HG02885 (cell line): ENCODE measurements at regions not wholly inside any gene's neighbourhood (a gene's known extent, or its start where the extent isn't known, plus 50 kb on each side); places are given as distances from the start of the nearest gene placed in this dataset.

ENCODE experiments used
- ATAC-seq: cut with Tn5 transposase; IDR thresholded peaks from one replicate; pipeline ENCODE4 v1.9.1; 2021; ENCODE audit warnings: mild to moderate bottlenecking; ENCODE audit not compliant: unreplicated experiment, poor library complexity

DNA sequence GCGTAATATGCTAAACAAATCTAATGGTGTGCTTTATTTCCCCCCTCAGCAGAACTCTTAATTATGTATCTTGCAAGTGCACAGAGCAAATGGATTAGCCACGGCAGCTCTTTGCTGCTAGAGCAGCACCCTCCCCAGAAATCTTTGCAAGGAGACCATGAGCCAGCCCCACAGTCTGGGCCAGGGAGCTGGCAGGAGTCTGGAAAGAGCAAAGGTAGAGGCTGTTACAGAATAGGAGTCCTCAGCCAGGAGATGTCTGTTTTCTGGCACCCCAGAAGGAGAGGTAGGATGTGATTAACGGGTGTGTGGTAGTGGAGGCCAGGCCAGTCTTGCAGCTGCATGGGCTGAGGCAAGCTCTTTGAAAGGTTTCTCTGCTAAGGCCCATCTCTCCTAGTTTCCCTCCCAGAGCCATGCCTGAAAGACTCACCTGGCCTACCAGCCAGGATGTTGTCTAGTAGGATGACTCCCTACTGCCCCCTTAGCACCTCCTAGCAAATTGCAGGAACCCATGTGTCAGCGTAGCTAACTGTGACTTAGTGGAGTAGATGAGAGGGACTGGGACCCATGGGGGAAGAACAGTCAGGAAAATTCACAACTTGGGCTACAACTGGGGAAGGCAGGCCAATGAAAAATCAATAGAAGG lies 557.2 kb downstream of the BUD13 start:
- ATAC-seq, result no peak

DNA sequence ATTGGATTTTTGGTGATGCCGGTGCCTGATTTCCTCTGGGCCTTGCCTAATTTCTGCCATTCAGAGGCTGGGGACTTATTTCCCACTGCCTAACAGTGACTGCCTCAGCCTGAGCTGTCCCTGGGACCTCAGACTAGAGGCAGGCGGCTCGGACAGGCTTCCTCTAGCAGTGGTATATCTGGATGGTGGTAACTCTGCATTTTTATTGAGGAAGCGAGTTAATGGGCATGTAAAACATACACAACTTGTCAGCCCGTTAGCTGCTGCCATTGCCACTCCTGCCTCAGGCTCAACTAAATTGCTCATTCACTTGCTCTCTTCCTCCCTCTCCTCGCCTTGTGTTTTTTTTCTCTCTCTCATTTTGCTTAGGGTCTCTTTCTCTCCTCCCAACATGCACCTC lies 561.6 kb downstream of the BUD13 start:
- no peak for ATAC-seq

DNA sequence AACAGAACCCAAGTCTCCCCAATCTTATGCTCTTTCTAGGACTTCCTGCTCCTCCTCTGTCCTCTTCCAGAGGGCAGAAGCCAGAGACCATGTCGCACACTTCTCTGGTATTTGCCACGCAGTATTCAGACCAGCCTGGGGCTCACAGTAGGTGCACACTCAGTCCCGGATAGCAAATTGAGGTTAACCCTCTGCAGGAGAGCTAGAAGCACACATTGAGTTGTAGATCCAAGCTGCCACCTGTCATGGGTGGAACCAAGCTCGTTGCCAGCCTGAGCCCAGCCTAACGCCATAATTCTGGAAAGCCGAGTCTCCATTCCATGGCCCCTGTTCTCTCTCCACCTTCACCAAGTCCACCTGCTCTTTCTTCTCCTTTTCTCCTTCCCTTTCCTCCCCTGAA lies 562.1 kb downstream of the BUD13 start:
- no peak for ATAC-seq

DNA sequence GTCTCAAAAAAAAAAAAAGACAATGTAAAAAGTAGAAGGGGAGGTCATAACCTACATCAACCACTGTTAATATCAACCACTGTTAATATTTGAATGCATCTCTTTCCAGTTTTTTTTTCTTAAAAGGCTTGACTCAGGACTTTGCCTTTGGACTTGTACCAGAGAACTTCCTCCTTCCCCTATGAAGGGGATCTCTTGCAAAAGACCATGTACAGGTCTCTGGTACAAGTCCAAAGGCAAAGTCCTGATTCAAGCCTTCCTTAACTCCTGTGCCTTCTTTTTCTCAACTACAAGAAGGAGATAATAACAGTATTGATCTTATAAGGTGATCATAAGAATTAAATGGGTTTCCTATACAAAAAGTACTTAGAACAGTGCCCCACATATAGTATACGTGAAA lies 563.5 kb downstream of the BUD13 start:
- no peak for ATAC-seq

DNA sequence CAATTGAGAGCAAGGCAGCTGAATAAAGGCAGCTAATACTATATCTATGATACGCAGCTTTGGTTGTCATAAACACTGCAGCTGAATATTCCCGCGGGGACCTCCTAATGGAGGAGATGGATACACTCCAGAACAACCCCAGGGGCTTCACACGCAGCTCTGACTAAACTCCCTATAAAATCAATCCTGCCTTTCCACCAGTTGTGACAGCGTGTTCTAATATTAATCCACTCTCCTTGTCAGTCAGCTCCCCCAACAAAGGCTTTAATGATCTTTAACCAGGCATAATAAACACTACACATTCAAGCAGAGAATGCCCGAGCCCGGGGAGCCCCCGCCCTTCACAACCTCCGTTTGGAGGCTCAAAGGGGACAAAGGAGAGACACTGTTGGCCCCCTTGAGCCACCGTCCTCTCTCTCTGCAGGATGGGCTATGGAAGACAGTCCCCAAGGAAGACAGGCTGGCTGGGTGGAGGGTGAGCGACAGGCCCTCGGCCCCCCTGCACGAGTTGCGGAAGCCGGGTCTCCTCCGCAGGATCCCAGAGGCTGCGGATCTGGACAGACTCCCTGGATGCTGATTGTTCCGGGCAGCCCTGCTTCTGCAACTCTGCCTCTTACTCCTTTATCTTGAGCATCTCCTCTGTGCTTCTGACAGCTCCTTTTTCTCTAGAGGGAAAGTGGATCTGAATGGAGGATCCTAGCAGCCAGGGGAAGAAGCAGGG lies 565.2 kb downstream of the BUD13 start:
- no peak for ATAC-seq

DNA sequence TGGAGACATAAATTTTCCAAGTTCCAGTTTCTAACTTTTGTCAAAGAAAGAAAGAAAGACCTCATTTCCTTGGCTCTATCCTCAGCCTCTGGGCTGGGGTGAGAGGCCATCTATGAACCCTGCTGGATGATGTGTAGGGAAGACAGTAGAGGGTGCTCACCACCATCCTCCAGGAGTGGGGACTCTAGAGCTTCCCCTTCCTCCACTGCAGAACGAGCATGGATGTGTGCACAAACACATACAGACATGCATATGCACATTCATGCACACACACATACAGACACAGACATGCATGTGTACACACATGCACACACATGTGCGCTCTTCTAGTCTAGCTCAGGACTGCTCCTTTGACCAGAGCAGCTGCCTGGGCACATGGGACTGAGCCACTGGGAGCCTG lies 565.8 kb downstream of the BUD13 start:
- ATAC-seq, result no peak

DNA sequence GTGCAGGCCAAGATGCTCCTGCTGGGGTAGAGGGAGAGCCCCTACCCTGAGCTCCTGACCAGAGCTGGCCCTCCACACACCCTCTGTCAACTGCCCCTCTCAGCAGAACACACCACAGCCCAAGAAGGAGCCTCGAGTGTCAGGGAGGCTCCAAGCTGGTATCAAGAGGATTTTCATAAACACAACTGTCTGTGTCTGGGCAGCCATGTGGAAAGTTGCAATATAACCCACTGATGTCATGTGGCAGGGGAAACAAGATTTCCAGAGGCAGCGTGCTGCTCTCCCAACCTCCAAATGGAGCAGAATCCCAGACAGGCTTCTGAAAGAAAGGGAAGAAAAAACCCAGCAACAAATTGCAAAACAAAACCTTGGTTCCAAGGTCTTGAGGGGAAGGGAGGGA lies 569.9 kb downstream of the BUD13 start:
- no peak for ATAC-seq

DNA sequence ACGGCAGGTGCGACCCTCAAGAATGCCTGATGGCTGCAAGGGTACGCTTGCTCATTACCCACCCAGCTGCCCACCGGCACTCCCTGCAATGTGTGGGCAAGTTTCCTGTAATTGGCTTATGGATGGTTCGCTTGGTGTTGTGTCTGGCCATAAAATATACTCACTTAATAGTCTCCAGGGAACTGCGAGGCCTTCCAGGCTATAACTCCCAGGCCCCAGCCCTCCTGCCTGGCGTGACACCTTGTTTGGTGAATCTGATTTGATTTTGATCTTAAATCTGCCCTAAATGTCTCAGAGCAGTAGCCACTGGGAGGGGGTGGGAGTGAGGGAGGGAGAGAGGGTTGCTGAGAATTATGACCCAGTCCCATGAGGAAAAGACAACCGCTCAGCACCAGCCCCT lies 572.2 kb downstream of the BUD13 start:
- no peak for ATAC-seq

DNA sequence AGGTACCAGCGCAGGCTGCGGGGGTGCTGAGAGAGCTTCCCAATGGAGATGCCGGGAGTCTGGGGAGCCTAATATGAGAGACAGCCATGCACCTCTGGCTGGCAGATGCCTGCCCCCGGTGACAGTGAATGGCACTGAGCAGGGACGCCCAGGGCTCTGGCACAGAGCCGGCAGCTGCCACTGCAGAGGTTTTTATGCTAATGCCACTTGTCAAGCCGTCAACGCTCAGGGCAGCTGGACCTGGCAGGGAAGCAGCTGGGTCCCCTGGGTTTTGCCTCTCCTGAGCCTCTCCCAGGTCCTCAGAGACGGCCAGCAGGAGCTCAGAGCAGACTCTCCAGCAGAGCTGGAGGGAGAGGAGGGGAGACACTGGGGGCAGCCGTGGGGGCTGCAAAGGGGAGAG lies 573.6 kb downstream of the BUD13 start:
- ATAC-seq, result no peak

DNA sequence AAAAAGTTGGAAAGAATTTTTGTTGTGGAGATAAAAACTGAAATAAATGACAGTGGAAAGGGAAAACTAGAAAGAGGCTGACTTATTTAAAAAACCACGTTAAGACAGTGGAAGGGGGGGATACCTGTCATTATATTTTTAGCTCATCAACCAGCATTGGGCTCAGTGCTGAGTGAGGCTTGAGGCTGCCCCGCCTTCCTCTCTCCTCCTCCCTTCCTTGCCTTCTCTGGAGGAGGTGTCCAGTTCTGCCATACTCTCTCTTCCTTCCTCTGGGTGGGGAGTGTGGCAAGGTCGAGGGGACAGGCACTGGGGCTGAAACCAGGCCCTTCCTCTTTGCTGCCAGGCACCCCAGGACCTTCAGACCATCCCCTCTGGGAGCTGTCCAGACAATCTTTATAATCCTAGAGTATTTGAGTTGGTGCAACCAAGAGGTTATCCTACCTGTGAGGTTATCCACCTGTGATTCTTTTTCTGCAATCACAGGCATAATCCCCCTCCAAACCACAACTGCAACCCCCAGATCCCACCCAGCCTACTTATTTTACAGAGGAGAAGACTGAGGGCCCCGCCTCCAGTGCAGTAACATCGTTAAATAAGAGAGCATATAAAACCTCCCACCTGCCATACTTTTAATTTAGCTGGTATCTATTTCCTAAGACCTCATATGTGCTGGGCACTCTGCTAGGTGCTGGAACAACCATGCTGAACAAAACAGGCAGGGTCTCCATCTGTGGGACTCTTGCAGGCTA lies 578.5 kb downstream of the BUD13 start:
- no peak for ATAC-seq

DNA sequence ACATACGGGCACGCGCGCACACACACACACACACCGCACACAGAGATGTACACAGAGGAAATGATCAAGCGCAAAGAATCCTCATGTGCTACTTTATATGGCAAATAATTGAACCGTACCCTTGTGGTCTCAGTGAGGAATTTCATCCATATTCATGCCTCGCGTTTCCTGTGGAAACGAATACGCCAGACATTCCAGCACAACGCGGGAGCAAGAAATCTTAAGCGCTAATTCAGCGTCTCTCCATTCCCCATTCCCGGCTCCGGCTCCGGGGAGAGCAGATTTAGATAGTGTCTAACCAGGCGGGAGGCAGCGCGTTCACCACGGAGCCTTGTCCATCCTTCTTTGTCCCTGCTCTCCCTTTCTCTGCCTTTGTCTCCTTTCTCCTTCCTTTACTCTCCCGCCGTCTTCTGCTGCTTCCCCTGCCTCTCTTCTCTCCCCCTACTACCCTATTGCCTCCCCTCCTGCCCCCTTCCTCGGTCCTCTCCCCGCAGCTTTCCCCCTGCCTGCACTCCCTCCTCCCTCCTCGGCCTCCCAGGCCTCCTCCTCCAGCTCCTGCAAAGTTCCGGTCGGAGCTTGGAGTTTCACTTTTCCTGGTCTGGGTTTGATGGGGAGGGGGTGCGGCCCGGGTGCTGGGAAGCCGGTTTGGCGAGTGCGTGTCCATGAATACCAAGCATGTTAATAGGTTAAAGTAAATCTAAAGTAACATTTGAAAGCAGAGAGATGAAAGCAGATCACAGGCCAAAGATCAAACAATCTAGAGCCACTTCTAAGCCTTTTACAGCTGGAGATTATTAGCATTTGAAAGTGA lies 579.3 kb downstream of the BUD13 start:
- no peak for ATAC-seq

DNA sequence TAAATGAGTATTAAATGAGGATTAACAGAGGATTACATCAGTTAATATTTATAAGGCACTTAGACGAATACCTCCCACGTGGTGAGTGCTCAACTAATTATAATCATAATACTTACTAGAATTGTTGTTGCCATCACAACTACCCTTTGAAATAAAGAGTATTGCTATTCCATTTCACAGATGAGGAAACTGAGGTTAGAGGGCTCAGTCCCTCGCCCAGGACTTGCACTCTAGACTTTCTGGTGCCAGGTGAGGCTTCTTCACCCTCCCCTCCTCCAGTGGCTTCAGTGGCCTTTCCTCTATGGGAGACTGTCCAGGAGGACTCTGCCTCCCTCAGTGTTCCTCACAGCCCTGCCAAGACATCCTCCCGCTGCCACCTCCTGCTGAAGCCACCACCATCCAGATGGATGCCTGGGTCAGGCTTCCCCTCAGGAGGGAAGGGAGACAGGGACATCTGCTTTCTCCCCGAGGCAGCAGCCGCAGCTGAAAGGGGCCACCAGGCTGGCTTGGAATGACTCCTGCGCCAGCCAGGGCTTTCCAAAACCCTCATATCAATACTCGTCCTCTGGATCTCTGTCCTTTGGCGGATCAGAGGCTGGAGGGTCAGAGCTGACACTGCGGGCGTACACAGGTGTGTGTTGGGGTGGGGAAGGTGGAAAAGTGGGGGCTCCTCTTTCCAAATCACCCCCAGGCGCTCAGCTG lies 580.1 kb downstream of the BUD13 start:
- no peak for ATAC-seq

DNA sequence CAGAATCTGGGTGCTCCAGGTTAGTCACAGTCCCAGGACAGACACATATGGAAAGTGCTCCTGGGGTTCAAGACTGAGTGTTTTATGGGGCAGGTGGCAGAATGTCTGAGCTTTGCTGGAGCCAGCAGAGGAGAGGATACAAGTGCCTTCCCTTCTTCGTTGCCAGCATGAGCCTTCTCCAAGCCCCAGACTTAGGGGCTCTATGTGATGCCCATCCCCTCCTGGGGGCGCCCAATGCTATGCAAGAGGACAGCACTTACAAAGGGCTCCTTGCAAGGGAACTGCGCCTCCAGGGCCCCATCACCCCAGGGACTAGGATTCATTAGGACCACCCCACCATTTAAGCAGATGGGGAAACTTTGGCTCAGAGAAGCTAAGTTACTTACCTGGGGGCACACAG lies 581.9 kb downstream of the BUD13 start:
- no peak for ATAC-seq

DNA sequence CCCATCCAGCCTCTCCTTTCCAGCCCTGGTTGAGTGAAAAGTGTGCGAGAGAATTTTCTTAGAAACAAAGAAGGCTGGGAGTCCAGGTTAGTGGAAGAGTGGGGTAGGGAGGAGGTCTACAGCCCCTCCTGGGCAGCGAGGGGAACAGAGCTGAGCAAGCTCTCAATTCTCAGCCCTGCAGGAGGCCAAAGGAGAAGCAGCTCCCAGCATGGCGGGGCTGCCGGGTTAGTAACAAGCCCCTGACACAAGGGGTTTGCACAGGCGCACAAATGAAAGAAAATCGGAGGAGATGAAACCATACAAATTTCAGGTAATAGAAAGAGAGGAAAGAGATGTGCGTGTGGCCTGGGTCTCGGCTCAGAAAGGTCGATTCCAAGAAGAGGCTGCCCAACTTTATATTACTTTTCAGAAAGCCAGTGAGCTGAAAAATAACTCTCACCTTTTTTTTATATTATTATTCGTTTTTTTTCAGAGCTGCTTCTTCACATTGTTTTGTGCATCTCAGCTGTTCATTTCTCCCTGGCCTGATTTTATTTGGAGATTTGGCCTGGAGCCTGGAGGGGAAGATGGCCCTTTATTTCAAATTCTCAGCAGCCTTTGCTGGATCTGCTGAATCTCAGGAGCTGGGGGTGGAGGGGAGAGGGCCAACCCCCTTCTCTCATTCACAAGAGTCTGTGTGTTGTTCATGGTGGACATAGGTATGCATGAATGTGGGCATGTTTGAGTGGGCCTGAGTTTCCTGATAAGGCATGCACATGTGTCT lies 583.2 kb downstream of the BUD13 start:
- ATAC-seq, result no peak

DNA sequence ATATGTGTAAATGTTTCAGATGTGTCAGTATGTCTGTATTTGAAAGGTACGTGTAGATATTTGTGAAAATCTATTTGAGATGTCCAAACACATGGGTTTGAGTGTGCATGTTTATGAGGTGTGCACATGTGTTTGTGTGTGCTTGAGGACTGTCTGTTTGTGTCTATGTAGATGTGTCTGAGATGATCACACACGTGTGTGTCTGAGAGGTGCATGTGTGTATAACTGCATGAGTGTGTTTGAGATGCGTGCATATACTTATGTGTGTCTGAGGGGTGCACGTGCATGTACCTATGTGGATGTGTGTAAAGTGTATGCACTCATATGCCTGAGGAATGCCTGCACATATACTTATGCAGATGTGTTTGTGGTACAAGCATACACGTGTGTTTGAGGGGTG lies 584.4 kb downstream of the BUD13 start:
- ATAC-seq, result no peak

DNA sequence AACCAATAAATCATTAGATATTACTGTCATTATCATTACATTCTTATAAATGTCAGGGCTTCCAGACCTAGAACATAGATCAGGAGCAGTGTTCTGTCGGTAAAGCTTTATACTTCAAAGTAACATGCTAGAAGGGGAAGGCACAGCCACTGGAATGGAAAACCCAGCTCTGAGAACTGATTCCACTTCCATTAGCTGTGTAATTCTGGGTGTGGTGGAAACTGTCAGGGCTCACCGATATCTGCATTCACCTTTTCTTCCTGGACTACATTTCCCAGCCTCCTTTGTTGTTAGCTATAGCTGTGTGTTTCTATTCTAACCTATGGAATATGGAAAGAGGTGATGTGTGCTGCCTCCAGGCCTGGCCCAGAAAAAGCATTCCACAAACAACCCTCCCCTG lies 585.8 kb downstream of the BUD13 start:
- ATAC-seq, result no peak

DNA sequence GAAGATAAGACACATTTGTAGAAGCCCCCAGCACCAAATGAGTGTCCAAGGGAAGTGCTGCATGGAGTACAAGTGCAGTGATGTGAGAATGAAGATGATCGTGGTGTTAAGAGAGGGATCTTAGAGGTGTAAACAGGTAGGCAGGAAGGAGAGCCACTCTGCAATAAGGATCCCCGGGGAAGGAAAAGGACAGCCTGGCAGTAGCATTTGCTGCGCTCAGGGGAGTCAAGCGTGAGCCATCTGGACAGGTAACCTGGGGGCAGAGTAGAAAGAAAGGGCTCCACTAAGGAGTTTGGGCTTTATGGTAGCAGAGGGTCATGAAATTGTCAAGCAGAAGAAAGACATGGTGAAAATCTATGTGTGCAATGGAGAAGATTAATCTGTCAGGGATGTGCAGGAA lies 587.2 kb downstream of the BUD13 start:
- ATAC-seq, result no peak

DNA sequence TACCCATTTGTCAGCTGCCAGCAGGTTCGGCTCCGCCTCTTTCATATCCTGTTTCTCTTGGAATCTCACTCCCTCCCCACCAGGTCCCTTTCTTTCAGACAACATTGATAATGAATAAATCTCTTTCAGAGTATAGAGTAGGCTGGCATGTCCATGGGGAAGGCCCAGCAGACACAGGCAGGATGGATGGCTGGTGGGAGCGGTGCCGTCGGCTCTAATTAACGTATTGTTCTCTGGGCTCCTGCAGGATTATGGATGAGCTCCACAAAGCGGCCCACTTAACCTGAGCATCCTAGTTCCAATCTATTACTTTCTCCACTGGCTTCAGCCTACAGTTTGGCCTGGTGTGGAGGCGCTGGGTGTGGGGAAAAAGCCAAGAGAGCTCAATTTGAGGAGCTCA lies 588.0 kb downstream of the BUD13 start:
- no peak for ATAC-seq

DNA sequence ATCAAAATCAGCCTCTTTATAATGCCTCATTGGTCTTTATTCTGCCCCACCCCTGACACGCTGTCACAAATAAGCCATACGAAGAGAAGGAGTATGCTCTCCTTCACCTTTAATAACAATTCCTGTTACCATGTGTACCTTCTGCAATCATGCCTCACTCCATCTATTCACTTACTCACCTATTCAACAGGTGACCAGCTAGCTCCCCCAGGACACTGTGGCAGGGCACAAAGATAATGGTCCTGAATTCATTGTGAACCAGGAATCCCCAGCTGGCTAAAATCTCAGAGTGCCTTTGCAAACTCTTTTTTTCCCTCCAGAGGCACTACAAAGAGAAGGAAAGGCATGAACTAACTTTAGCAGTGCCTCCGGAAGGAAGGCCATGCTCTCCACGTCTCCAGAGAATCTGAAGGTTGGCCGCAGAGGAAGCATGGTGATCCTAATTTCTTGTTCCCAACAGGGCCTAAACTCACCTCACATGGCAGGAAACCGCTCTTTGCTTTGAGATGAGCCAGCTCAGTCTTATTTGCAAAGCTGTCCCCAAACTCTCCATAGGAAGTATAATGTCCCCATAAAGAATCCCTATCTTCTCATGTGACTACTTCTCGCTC lies 590.3 kb downstream of the BUD13 start:
- no peak for ATAC-seq
